ENCODE measurements at regions not wholly inside any gene's neighbourhood (a gene's known extent, or its start where the extent isn't known, plus 50 kb on each side); places are given as distances from the start of the nearest gene placed in this dataset.
"Not testable (repeated sequence)": the region's sequence is repeated elsewhere in the genome, so short reads cannot be mapped to it uniquely, and the experiment has no call there.

DNA sequence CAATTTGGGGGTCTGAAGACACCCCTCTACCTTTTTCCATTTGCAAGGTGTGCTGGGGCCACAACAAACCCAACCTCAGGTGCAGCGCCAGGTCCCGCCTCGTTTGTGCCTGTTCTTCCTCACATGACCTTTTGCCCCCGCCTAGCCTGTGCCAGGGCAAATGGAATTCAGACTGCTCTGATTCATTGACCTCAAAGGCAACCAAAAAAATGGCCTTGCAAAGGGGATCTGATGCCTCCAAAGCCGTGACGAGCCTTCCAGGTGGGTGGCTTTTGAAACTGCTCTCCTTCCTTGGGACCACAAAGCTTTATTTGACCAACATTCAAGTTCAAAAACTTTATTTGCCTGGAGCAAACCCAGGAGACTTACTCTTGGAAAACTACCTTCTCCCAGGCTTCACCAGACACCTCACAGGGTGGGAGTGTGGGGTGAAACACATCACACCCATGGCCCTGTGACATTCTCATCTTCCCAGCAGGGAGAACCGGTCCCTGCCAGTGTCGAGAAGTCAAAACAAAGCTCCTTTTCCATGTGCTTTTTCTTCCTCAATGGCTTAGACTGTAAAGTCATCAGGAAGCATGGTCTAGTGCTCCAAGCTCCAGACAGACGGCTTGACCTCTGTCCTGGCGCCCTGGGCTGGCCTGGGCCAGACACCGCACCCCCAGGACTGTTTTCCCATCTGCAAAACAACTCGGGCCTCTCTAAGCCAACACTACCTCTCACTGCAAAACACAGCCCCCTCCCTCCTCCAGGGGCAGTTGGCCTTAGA, 103.9 kb upstream of the HES1 start:
- no peak for TF ChIP-seq TAF1 (IDR thresholded peaks at IDR 0.05; ENCODE audit: low read depth, low read length)
- TF ChIP-seq PAX5 (IDR thresholded peaks at IDR 0.05; ENCODE audit: insufficient read depth, low read length, severe bottlenecking) = no peak
- no peak for TF ChIP-seq POLR2A (IDR thresholded peaks at IDR 0.05; ENCODE audit: low read depth, low read length)
- DNase-seq (ENCODE audit: insufficient read length, low spot score) (no peak), FAIRE-seq (no peak)

DNA sequence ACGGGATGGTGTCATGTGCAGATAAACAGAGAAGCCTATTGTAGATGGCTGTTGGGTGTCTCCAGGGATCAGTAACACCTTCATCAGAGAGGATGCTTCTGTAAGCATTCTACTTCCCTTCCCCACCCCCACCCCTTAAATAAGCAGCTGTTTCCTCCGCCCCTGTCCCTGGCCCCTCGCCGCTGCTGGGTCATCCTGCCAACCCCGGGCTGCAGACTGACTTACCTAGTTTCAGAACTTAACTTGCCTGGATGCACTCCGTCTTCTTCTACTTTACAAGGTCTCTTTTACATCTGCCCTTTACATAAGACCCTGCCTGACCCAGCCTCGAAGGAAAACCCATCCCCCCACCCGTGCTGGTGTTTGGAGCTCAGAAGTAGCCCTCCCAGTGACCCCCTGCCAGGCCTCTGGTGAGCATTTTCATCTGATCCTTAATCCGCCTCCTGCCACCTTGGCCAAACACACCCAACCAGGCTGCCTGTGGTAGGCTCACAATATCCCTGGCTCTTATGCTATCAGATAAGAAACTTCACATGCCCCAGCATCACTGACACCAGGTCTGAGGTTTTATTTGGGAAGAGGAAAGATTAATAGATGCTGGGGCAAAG, 103.0 kb upstream of the HES1 start:
- no peak for TF ChIP-seq TAF1 (IDR thresholded peaks at IDR 0.05; ENCODE audit: low read depth, low read length)
- no peak for TF ChIP-seq POLR2AphosphoS5 (IDR thresholded peaks at IDR 0.05; ENCODE audit: low read depth, low read length)
- TF ChIP-seq SPI1 (IDR thresholded peaks at IDR 0.05; ENCODE audit: low read depth, low read length) = no peak
- TF ChIP-seq PAX5 (IDR thresholded peaks at IDR 0.05; ENCODE audit: insufficient read depth, low read length, severe bottlenecking) = no peak
- TF ChIP-seq POU2F2 (IDR thresholded peaks at IDR 0.05; ENCODE audit: low read depth, low read length) = no peak
- no peak for TF ChIP-seq POLR2A (IDR thresholded peaks at IDR 0.05; ENCODE audit: low read depth, low read length)
- DNase-seq (ENCODE audit: insufficient read length, low spot score) = no peak
- no peak for FAIRE-seq

DNA sequence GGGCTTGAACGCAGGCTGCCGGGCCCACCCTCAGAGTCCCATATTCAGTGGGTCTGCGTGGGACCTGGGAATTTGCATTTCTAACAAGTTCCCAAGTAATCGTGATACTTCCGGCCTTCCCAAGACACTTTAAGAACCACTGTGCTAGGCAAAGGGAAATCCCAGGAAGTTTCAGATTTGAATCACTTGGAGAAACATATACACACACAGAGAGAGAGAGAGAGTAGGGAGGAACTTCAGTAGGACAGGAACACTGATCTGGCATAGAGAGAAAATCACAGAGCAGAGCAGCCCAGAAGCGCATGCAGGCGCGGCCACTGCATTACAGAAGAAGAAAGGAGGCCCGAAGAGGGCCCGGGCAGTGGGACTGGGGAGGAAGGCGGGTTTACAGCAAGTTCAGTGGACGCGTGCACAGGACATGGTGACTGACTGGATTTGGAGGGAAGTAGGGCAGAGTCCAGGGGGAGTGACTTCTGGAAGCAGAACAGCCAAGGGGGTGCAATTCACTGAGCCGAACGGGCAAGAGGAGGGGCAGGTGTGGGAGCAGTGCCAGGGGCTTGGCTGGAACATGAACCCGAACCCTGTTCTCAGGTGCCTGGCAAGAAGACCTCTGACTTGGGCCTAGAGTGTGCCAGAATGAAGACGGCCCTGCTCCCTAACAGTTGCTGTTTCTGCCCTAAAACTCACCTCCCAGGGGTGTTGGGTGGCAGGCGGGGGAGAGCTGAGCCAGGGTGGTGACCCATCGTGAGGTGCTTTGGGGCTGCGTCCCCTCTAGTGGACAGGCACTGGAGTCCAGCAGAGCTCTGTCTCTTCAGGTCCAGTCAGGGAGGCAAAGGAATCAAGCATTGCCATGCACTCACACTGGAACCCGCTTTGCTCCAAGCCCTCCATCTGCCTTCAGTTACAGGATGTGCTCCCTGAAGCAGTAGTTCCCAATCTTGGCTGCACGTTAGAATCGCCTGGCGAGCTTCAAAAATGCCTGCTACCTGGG, 101.3 kb upstream of the HES1 start:
- DNase-seq (ENCODE audit: insufficient read length, low spot score) (no peak), FAIRE-seq (no peak)
- no peak for TF ChIP-seq POU2F2 (IDR thresholded peaks at IDR 0.05; ENCODE audit: low read depth, low read length)

DNA sequence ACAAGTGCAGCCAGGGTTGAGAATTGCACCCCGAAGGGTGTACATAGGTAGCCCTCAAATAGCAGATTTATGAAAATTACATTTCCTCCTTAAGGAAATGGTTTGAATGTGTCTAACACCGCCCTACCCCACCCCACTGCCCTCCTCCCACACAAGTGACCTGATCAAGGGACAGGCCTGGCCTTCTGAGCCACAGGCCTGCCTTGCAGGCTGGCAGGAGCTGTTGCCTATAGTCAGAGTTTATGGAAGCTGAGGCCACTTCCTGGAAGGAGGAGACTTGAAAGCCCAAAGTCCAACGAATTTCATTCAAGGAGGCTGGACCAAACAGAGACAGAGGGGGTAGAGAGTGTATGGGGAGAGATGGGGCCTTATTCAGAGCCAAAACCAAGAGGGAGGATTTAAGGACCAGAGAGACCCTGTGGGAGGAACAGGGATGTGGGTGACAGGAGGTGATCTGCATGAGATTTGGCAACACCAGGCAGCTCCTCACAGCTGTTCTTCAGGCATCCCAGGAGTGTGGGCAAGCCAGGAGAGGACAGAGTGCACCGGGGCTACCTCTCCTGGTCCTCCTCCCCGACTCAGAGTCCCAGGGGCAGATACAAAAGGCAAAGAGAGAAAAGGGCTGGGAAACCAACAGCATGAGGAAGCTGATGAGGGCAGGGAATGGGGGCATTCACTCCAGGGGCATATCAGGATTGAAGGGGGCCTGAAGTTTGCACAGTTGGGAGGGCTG, 100.4 kb upstream of the HES1 start:
- TF ChIP-seq POLR2A (IDR thresholded peaks at IDR 0.05; ENCODE audit: low read depth, low read length) (no peak), SPI1 (IDR thresholded peaks at IDR 0.05; ENCODE audit: low read depth, low read length) (no peak), POLR2AphosphoS5 (IDR thresholded peaks at IDR 0.05; ENCODE audit: low read depth, low read length) (no peak), POU2F2 (IDR thresholded peaks at IDR 0.05; ENCODE audit: low read depth, low read length) (no peak), PAX5 (IDR thresholded peaks at IDR 0.05; ENCODE audit: insufficient read depth, low read length, severe bottlenecking) (no peak), TAF1 (IDR thresholded peaks at IDR 0.05; ENCODE audit: low read depth, low read length) (no peak)
- no peak for DNase-seq (ENCODE audit: insufficient read length, low spot score)
- peak; percentile 16 for FAIRE-seq

DNA sequence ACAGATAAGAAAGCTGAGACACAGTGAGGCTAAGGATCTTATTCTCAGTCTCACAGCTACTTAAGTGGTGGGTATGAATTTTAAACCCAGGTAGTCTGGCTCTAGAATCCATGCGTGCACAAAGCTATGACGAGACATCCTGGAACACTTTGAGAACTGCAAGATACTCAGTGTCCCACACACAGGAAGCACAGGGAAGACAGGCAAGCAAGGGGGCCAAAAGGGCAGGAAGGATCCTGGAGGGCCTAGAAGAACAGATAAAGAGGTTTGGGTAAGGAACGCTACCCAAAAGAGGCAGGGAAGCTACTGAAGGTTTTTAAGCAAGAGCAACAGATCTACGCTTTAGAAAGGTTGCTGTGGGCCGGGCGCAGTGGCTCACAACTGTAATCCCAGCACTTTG, 99.1 kb upstream of the HES1 start:
- no peak for FAIRE-seq
- DNase-seq (ENCODE audit: insufficient read length, low spot score) = no peak
- TF ChIP-seq PAX5 (IDR thresholded peaks at IDR 0.05; ENCODE audit: insufficient read depth, low read length, severe bottlenecking) (no peak), TAF1 (IDR thresholded peaks at IDR 0.05; ENCODE audit: low read depth, low read length) (no peak), SPI1 (IDR thresholded peaks at IDR 0.05; ENCODE audit: low read depth, low read length) (no peak), POU2F2 (IDR thresholded peaks at IDR 0.05; ENCODE audit: low read depth, low read length) (no peak), POLR2A (IDR thresholded peaks at IDR 0.05; ENCODE audit: low read depth, low read length) (no peak), POLR2AphosphoS5 (IDR thresholded peaks at IDR 0.05; ENCODE audit: low read depth, low read length) (no peak)

DNA sequence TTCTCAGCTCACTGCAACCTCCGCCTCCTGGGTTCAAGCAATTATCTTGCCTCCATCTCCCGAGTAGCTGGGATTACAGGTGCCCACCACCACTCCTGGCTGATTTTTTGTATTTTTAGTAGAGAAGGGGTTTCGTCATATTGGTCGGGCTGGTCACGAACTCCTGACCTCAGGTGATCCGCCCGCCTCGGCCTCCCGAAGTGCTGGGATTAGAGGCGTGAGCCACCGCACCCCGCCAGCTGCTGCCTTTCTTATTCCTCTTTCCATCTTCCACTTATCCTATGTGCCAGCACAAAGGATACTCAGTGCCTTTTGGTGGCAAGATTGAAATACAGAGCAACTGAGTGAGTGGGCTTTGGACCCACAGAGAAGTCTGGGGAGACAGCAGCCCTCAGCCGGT, 97.6 kb upstream of the HES1 start:
- not testable (repeated sequence) for FAIRE-seq; DNase-seq (ENCODE audit: insufficient read length, low spot score)

DNA sequence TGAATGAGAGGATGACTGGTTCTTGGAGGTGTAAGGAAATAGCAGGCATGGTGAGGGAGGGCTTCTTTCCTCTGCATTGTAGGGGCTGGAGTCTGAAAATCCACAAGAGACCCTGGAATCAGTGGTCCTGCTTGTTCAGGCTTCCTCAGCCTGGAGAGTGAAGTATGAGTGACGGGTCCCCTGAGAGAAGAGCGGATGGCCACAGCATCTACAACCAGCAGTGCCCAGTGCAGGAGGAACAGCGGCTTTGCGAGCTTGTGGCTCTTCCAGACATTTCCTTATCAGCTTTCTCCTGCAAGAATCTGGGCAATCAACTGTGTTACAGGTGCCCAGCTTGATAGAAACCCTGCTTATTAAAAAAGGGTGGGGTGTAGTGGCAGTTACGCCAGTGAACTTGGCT, 97.0 kb upstream of the HES1 start:
- DNase-seq (ENCODE audit: insufficient read length, low spot score) (no peak), FAIRE-seq (no peak)
- TF ChIP-seq POLR2A (IDR thresholded peaks at IDR 0.05; ENCODE audit: low read depth, low read length) (no peak), POU2F2 (IDR thresholded peaks at IDR 0.05; ENCODE audit: low read depth, low read length) (no peak), POLR2AphosphoS5 (IDR thresholded peaks at IDR 0.05; ENCODE audit: low read depth, low read length) (no peak), PAX5 (IDR thresholded peaks at IDR 0.05; ENCODE audit: insufficient read depth, low read length, severe bottlenecking) (no peak), TAF1 (IDR thresholded peaks at IDR 0.05; ENCODE audit: low read depth, low read length) (no peak), SPI1 (IDR thresholded peaks at IDR 0.05; ENCODE audit: low read depth, low read length) (no peak)

DNA sequence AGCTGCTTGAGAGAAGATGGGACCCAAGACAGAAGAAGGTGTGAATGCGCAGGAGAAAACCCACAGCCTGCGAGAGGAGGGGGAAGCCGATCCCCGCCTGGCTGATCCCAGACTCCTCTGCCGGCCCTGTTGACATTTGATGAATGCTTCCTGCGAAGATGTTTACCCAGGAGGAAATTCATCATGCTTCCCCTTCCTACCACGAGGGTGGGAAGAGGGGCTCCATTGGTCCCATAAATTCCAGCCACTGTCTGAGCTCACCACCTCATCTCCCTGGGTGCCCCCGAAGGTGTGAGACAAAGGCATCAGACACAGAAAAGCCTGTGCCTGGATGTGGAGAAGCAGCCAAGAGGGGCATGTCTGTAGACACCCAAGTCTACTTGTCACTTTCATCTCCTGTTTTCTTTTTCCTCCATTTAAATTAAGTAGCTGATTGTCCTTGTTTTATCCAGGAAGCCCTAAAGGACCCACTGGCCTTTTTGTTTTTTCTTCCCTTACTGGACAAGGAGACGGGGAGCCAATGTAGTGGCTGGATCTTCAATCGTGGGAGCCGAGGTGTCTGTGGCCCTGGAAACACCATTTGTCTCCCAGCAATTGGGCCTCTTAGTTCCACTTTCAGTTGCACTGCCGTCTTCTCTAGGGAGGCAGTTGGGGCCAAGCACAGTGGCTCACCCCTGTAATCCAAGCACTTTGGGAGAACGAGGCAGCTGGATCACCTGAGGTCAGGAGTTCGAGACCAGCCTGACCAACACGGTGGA, 95.3 kb upstream of the HES1 start:
- TF ChIP-seq PAX5 (IDR thresholded peaks at IDR 0.05; ENCODE audit: insufficient read depth, low read length, severe bottlenecking) = no peak
- no peak for TF ChIP-seq POLR2A (IDR thresholded peaks at IDR 0.05; ENCODE audit: low read depth, low read length)
- no peak for TF ChIP-seq SPI1 (IDR thresholded peaks at IDR 0.05; ENCODE audit: low read depth, low read length)
- TF ChIP-seq POU2F2 (IDR thresholded peaks at IDR 0.05; ENCODE audit: low read depth, low read length) = no peak
- no peak for TF ChIP-seq POLR2AphosphoS5 (IDR thresholded peaks at IDR 0.05; ENCODE audit: low read depth, low read length)
- TF ChIP-seq TAF1 (IDR thresholded peaks at IDR 0.05; ENCODE audit: low read depth, low read length) = no peak
- DNase-seq (ENCODE audit: insufficient read length, low spot score) (no peak), FAIRE-seq (no peak)

DNA sequence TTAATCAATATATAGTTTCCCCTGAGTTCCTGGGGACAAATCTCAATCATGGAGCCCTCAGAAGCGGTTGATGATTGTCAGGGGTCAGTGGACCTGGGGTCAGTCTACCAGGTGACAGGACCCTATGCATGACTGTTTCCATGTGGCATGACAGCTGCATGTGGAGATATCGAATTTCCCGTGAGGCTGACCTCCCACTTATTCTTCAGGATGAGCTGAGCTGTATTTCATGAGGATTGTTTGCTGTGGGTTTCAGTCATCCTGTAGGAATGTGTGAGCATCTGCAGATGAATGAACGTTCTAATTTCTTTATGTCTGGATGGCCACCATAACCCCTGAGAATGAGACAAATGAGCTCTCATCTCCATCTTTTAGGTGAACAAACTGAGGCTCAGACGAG, 93.0 kb upstream of the HES1 start:
- TF ChIP-seq POU2F2 (IDR thresholded peaks at IDR 0.05; ENCODE audit: low read depth, low read length) = no peak
- FAIRE-seq = no peak
- no peak for DNase-seq (ENCODE audit: insufficient read length, low spot score)
